ENCODE measurements at regions not wholly inside any gene's neighbourhood (a gene's known extent, or its start where the extent isn't known, plus 50 kb on each side); places are given as distances from the start of the nearest gene placed in this dataset.

DNA sequence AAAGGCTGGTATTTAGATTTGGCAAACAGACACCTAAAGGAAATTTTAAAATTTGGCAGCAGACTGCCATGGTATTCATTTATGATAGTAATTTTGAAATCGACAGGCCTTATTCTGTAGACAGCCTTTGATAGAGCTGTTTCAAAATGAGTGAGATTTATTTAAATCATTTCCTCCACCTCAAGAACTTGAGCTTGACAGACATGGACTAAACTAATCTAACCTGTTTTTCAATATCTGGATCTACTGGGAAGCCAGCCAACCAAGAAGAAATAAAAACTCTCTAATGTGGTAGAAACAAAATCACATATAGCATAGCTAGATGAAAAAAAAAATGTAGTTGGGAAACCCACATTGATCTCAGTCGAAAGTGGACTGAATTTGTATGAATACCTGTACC is 56.9 kb upstream of the RASA1 start:
- no peak for TF ChIP-seq POLR2A (IDR thresholded peaks at IDR 0.05)
- TF ChIP-seq, protein P1, sequence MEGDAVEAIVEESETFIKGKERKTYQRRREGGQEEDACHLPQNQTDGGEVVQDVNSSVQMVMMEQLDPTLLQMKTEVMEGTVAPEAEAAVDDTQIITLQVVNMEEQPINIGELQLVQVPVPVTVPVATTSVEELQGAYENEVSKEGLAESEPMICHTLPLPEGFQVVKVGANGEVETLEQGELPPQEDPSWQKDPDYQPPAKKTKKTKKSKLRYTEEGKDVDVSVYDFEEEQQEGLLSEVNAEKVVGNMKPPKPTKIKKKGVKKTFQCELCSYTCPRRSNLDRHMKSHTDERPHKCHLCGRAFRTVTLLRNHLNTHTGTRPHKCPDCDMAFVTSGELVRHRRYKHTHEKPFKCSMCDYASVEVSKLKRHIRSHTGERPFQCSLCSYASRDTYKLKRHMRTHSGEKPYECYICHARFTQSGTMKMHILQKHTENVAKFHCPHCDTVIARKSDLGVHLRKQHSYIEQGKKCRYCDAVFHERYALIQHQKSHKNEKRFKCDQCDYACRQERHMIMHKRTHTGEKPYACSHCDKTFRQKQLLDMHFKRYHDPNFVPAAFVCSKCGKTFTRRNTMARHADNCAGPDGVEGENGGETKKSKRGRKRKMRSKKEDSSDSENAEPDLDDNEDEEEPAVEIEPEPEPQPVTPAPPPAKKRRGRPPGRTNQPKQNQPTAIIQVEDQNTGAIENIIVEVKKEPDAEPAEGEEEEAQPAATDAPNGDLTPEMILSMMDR (IDR thresholded peaks at IDR 0.05), result no peak

Data from lower leg skin (tissue), 3 donors.